ENCODE measurements at regions not wholly inside any gene's neighbourhood (a gene's known extent, or its start where the extent isn't known, plus 50 kb on each side); places are given as distances from the start of the nearest gene placed in this dataset.
"Not testable (repeated sequence)": the region's sequence is repeated elsewhere in the genome, so short reads cannot be mapped to it uniquely, and the experiment has no call there.

DNA sequence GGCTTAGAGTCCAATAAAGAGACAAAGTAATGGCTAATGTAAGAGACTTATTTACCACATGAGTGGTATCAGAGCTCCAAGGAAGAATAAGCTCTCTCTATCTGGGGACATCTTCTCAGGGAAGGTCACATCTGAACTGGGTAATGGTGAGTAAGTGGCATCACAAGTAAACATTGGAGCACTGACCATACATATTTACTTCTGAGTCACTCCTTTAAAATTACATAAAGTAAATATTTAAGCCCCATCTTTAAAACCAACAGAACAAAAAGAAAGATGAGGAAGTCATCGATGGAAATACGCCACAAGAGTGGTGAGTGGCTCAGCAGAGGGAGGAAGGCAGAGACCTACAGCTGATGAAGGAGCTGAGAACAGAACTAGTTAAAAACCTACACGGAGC lies 159.9 kb downstream of the DUSP6 start:
- no peak overlapping the region for H3K27ac ChIP-seq
- H3K4me1 ChIP-seq, result no peaks in the 10 kb centered on the region
- no peak overlapping the region for H3K4me3 ChIP-seq
- no peak for TF ChIP-seq CTCF (IDR thresholded peaks at IDR 0.05)
- no peaks in the 10 kb centered on the region for H3K27me3 ChIP-seq
- peaks cover 0 to 27% of the 10 kb centered on the region in 2 donors for H3K9me3 ChIP-seq
- intact Hi-C loops (cut with DNase I), result no loop called here
- no peaks in the 10 kb centered on the region for H3K36me3 ChIP-seq
- no peak for DNase-seq (ENCODE audit: low spot score in 2 of 2)

DNA sequence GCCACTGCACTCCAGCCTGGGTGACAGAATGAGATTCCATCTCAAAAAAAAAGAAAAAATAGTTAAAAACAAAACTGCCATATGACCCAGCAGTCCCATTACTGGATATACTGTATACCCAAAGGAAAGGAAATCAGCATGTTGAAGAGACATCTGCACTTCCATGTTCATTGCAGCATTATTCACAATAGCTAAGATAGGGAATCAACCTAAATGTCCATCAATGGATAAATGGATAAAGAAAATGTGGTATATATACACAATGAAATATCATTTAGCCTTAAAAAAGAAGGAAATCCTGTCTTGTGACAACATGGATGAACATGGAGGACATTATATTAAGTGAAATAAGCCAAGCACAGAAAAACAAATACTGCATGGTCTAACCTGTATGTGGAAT lies 160.7 kb downstream of the DUSP6 start:
- H3K27ac ChIP-seq; DNase-seq (ENCODE audit: low spot score in 2 of 2); H3K36me3 ChIP-seq; H3K4me1 ChIP-seq; intact Hi-C loops (cut with DNase I); H3K4me3 ChIP-seq; H3K27me3 ChIP-seq: not testable (repeated sequence)
- peaks cover 0 to 27% of the 10 kb centered on the region in 2 donors for H3K9me3 ChIP-seq

GRCh38 chr12:89189448-89189847 lies 162.9 kb downstream of the DUSP6 start:
- Histone ChIP-seq H3K9me3 (peaks cover 0 to 27% of the 10 kb centered on the region in 2 donors), H3K27ac (no peak overlapping the region), H3K4me1 (no peaks in the 10 kb centered on the region), H3K36me3 (no peaks in the 10 kb centered on the region), H3K27me3 (no peaks in the 10 kb centered on the region), H3K4me3 (no peak overlapping the region)
- DNase-seq (ENCODE audit: low spot score in 2 of 2), result no peak
- intact Hi-C loops (cut with DNase I), result no loop called here
- no peak for TF ChIP-seq CTCF (IDR thresholded peaks at IDR 0.05)

- TF ChIP-seq CTCF (IDR thresholded peaks at IDR 0.05), result no peak
- intact Hi-C loops (cut with DNase I), result no loop called here
- H3K27me3 ChIP-seq, result no peaks in the 10 kb centered on the region
- no peak overlapping the region for H3K4me3 ChIP-seq
- H3K9me3 ChIP-seq, result peaks cover 0 to 27% of the 10 kb centered on the region in 2 donors
- H3K4me1 ChIP-seq, result no peaks in the 10 kb centered on the region
- no peak overlapping the region for H3K27ac ChIP-seq
- no peaks in the 10 kb centered on the region for H3K36me3 ChIP-seq
- DNase-seq (ENCODE audit: low spot score in 2 of 2), result no peak
Measured at GRCh38 chr12:89187507-89187906, 164.8 kb downstream of the DUSP6 start.

DNA sequence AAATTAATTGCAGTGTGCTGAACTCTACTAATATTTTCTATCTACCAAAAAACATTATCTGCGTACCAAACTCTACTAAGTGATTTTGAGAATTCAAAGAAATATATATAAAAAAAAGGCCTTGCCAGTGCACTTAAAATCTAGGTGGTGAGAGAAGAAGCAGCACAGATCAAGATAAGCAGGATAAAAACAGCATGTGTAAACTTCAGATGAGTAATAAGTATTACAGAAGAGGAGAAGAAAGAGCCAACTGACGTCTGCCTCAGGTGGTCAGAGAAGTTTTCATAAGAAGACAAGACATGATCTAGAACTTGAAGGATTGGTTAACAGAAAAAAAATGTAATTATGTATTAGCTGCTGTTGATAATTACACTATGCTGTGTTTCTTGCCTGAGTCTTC lies 166.4 kb downstream of the DUSP6 start:
- Histone ChIP-seq H3K36me3 (no peaks in the 10 kb centered on the region), H3K4me1 (no peaks in the 10 kb centered on the region), H3K27ac (no peak overlapping the region), H3K4me3 (no peak overlapping the region), H3K9me3 (peaks cover 0 to 27% of the 10 kb centered on the region in 2 donors), H3K27me3 (no peaks in the 10 kb centered on the region)
- intact Hi-C loops (cut with DNase I), result no loop called here
- TF ChIP-seq CTCF (IDR thresholded peaks at IDR 0.05), result no peak
- no peak for DNase-seq (ENCODE audit: low spot score in 2 of 2)

GRCh38 chr12:89185181-89185580 lies 167.1 kb downstream of the DUSP6 start:
- no peaks in the 10 kb centered on the region for H3K27me3 ChIP-seq
- DNase-seq (ENCODE audit: low spot score in 2 of 2), result no peak
- no peaks in the 10 kb centered on the region for H3K36me3 ChIP-seq
- no peaks in the 10 kb centered on the region for H3K4me1 ChIP-seq
- peaks cover 0 to 23% of the 10 kb centered on the region in 2 donors for H3K9me3 ChIP-seq
- no peak overlapping the region for H3K4me3 ChIP-seq
- H3K27ac ChIP-seq, result no peak overlapping the region
- intact Hi-C loops (cut with DNase I), result no loop called here
- no peak for TF ChIP-seq CTCF (IDR thresholded peaks at IDR 0.05)
